DOHH2 (cell line): ENCODE measurements at regions not wholly inside any gene's neighbourhood (a gene's known extent, or its start where the extent isn't known, plus 50 kb on each side); places are given as distances from the start of the nearest gene placed in this dataset.

Experiments used
- H3F3A ChIP-seq: fragments of 200-600 bp; sonication (generic), shearing (Covaris generic); 2 replicates; pipeline ENCODE4 v1.6.0; 2016; ENCODE audit warnings: antibody characterized with exemption, mild to moderate bottlenecking; ENCODE audit not compliant: control insufficient read depth, insufficient read depth
- H3K27ac ChIP-seq: fragments of 200-600 bp; sonication (generic); 2 replicates; pipeline ENCODE4 v1.5.1; 2014; ENCODE audit warnings: low read depth, mild to moderate bottlenecking, low read length, moderate library complexity
- H3K27me3 ChIP-seq: fragments of 200-600 bp; sonication (generic); 2 replicates; pipeline ENCODE4 v1.6.1; 2014; ENCODE audit warnings: mild to moderate bottlenecking, low read length, mixed read lengths; ENCODE audit not compliant: control insufficient read depth
- H3K36me3 ChIP-seq: fragments of 200-600 bp; sonication (generic); 2 replicates; pipeline ENCODE4 v1.6.1; 2014; ENCODE audit warnings: mild to moderate bottlenecking, low read length, moderate library complexity, mixed read lengths; ENCODE audit not compliant: control insufficient read depth
- H3K4me1 ChIP-seq: fragments of 200-600 bp; sonication (generic); 2 replicates; pipeline ENCODE4 v1.6.1; 2014; ENCODE audit warnings: mild to moderate bottlenecking, low read length, mixed read lengths; ENCODE audit not compliant: control insufficient read depth
- H3K4me2 ChIP-seq: fragments of 200-600 bp; sonication (generic); 2 replicates; pipeline ENCODE4 v1.6.0; 2014; ENCODE audit warnings: mild to moderate bottlenecking, low read length, moderate library complexity
- H3K4me3 ChIP-seq: fragments of 200-600 bp; sonication (generic); 2 replicates; pipeline ENCODE4 v1.5.1; 2014; ENCODE audit warnings: mild to moderate bottlenecking, low read length, mixed read lengths
- H3K79me2 ChIP-seq: fragments of 200-600 bp; sonication (generic); 2 replicates; pipeline ENCODE4 v1.6.1; 2014; ENCODE audit warnings: mild to moderate bottlenecking, low read length, mixed read lengths; ENCODE audit not compliant: control insufficient read depth
- H3K9me2 ChIP-seq: fragments of 200-600 bp; sonication (generic); replicated peaks from 2 replicates; pipeline ENCODE4 v1.6.1; 2014; ENCODE audit warnings: mild to moderate bottlenecking, low read length, mixed read lengths; ENCODE audit not compliant: control insufficient read depth
- H3K9me3 ChIP-seq: fragments of 200-600 bp; sonication (generic); 2 replicates; pipeline ENCODE4 v1.6.1; 2014; ENCODE audit warnings: antibody characterized with exemption, low read length, mixed read lengths; ENCODE audit not compliant: control insufficient read depth, insufficient read depth
- H4K20me1 ChIP-seq: fragments of 200-600 bp; sonication (generic); 2 replicates; pipeline ENCODE4 v1.6.0; 2014; ENCODE audit warnings: low read depth, mild to moderate bottlenecking, antibody characterized with exemption, low read length, moderate library complexity; ENCODE audit not compliant: control insufficient read depth, insufficient read depth
- CTCF ChIP-seq: fragments of 200-600 bp; sonication (generic); IDR thresholded peaks from one replicate; pipeline ENCODE4 v1.5.1; 2014; ENCODE audit warnings: antibody characterized with exemption, mild to moderate bottlenecking, low read depth, low read length; ENCODE audit not compliant: poor library complexity, severe bottlenecking
- EZH2phosphoT487 ChIP-seq: fragments of 200-600 bp; sonication (generic); IDR thresholded peaks from 2 replicates; pipeline ENCODE4 v1.6.1; 2017; ENCODE audit warnings: borderline replicate concordance, mild to moderate bottlenecking, antibody characterized with exemption, low read length, moderate library complexity, mixed read lengths

GRCh38 chr20:60791823-60792222 lies 460.2 kb upstream of the CDH4 start:
- Histone ChIP-seq H3K9me3 (no peaks in the 10 kb centered on the region), H3K27ac (no peak overlapping the region), H3K4me2 (no peak overlapping the region), H3K9me2 (no peaks in the 10 kb centered on the region), H3K4me1 (no peaks in the 10 kb centered on the region), H3K27me3 (no peaks in the 10 kb centered on the region), H3K4me3 (no peak overlapping the region), H3K79me2 (no peaks in the 10 kb centered on the region), H4K20me1 (no peaks in the 10 kb centered on the region), H3F3A (no peaks in the 10 kb centered on the region), H3K36me3 (no peaks in the 10 kb centered on the region)
- TF ChIP-seq CTCF: no peak
- TF ChIP-seq EZH2phosphoT487: no peak

GRCh38 chr20:60792941-60793340 lies 459.1 kb upstream of the CDH4 start:
- Histone ChIP-seq H3K27ac (no peak overlapping the region), H3K9me2 (no peaks in the 10 kb centered on the region), H3K27me3 (no peaks in the 10 kb centered on the region), H3K79me2 (no peaks in the 10 kb centered on the region), H3K9me3 (no peaks in the 10 kb centered on the region), H3F3A (no peaks in the 10 kb centered on the region), H4K20me1 (no peaks in the 10 kb centered on the region), H3K36me3 (no peaks in the 10 kb centered on the region), H3K4me3 (no peak overlapping the region), H3K4me2 (no peak overlapping the region), H3K4me1 (no peaks in the 10 kb centered on the region)
- TF ChIP-seq CTCF (no peak), EZH2phosphoT487 (no peak)

GRCh38 chr20:60794674-60795073 lies 457.4 kb upstream of the CDH4 start:
- H3K9me3 ChIP-seq: no peaks in the 10 kb centered on the region
- TF ChIP-seq EZH2phosphoT487 (no peak), CTCF (no peak)
- H3K36me3 ChIP-seq: no peaks in the 10 kb centered on the region
- no peaks in the 10 kb centered on the region for H3F3A ChIP-seq
- no peak overlapping the region for H3K4me2 ChIP-seq
- H3K4me1 ChIP-seq: no peaks in the 10 kb centered on the region
- H3K79me2 ChIP-seq: no peaks in the 10 kb centered on the region
- H4K20me1 ChIP-seq: no peaks in the 10 kb centered on the region
- H3K27ac ChIP-seq: no peak overlapping the region
- H3K27me3 ChIP-seq: no peaks in the 10 kb centered on the region
- no peak overlapping the region for H3K4me3 ChIP-seq
- H3K9me2 ChIP-seq: no peaks in the 10 kb centered on the region

GRCh38 chr20:60795651-60796050 lies 456.4 kb upstream of the CDH4 start:
- Histone ChIP-seq H3K4me2 (no peak overlapping the region), H3F3A (no peaks in the 10 kb centered on the region), H3K9me3 (no peaks in the 10 kb centered on the region), H4K20me1 (no peaks in the 10 kb centered on the region), H3K27ac (no peak overlapping the region), H3K9me2 (no peaks in the 10 kb centered on the region), H3K79me2 (no peaks in the 10 kb centered on the region), H3K4me1 (no peaks in the 10 kb centered on the region), H3K36me3 (no peaks in the 10 kb centered on the region), H3K4me3 (no peak overlapping the region), H3K27me3 (no peaks in the 10 kb centered on the region)
- TF ChIP-seq CTCF (no peak), EZH2phosphoT487 (no peak)
